Smooth muscle cell (in vitro differentiated cells): ENCODE measurements at regions not wholly inside any gene's neighbourhood (a gene's known extent, or its start where the extent isn't known, plus 50 kb on each side); places are given as distances from the start of the nearest gene placed in this dataset.
"Not testable (repeated sequence)": the region's sequence is repeated elsewhere in the genome, so short reads cannot be mapped to it uniquely, and the experiment has no call there.

ENCODE experiments used
- DNase-seq: peaks from one replicate; lab custom pipeline; 2025; ENCODE audit not compliant: unreplicated experiment; lab: John Stamatoyannopoulos, UW
- H2AFZ ChIP-seq: fragments of 200-600 bp; sonication (generic); 2 replicates; pipeline ENCODE4 v1.6.0; 2016; ENCODE audit warnings: antibody characterized with exemption, low read depth, mild to moderate bottlenecking
- H3F3A ChIP-seq: fragments of 200-600 bp; sonication (generic); 2 replicates; pipeline ENCODE4 v1.6.0; 2017; ENCODE audit warnings: antibody characterized with exemption, low read depth
- H3K27ac ChIP-seq: fragments of 200-600 bp; sonication (generic); 2 replicates; pipeline ENCODE4 v1.5.1; 2016; ENCODE audit warnings: low read depth, mild to moderate bottlenecking
- H3K27me3 ChIP-seq: fragments of 200-600 bp; sonication (generic); 2 replicates; pipeline ENCODE4 v1.6.1; 2016; ENCODE audit warnings: low read depth, mild to moderate bottlenecking
- H3K36me3 ChIP-seq: fragments of 200-600 bp; sonication (generic); 2 replicates; pipeline ENCODE4 v1.5.1; 2016; ENCODE audit warnings: low read depth
- H3K4me1 ChIP-seq: fragments of 200-600 bp; sonication (generic); 2 replicates; pipeline ENCODE4 v1.5.1; 2016; ENCODE audit warnings: low read depth
- H3K4me2 ChIP-seq: fragments of 200-600 bp; sonication (generic); 2 replicates; pipeline ENCODE4 v1.6.0; 2016; ENCODE audit warnings: mild to moderate bottlenecking
- H3K4me3 ChIP-seq: fragments of 200-600 bp; sonication (generic); 2 replicates; pipeline ENCODE4 v1.5.1; 2016; ENCODE audit warnings: mild to moderate bottlenecking
- H3K79me2 ChIP-seq: fragments of 200-600 bp; sonication (generic); 2 replicates; pipeline ENCODE4 v1.6.0; 2016; ENCODE audit warnings: low read depth, mild to moderate bottlenecking
- H3K9ac ChIP-seq: fragments of 200-600 bp; sonication (generic); 2 replicates; pipeline ENCODE4 v1.6.0; 2016; ENCODE audit warnings: low read depth
- H3K9me3 ChIP-seq: fragments of 200-600 bp; sonication (generic); replicated peaks from 2 replicates; pipeline ENCODE4 v1.5.1; 2016; ENCODE audit warnings: low read depth
- H4K20me1 ChIP-seq: fragments of 200-600 bp; sonication (generic); 2 replicates; pipeline ENCODE4 v1.6.0; 2016; ENCODE audit warnings: low read depth
- CTCF ChIP-seq: fragments of 200-600 bp; sonication (generic); IDR thresholded peaks from 2 replicates; pipeline ENCODE4 v1.5.1; 2017; ENCODE audit warnings: borderline replicate concordance, mild to moderate bottlenecking, antibody characterized with exemption; ENCODE audit not compliant: insufficient read depth, poor library complexity, severe bottlenecking
- WGBS: methylation state at CpG from one replicate; pipeline ENCODE4 v1.1.7; 2016; ENCODE audit warnings: low lambda C conversion rate; 5-methylcytosine and 5-hydroxymethylcytosine counted together

GRCh38 chr14:43792980-43793379 lies 714.1 kb downstream of the FSCB start:
- WGBS, result 87% methylated on average over 3 of the region's 3 CpGs
- H3K4me3 ChIP-seq, result no peak overlapping the region
- H3K9me3 ChIP-seq, result no peaks in the 10 kb centered on the region
- no peak for TF ChIP-seq CTCF
- no peak overlapping the region for H3K9ac ChIP-seq
- H4K20me1 ChIP-seq, result no peaks in the 10 kb centered on the region
- H2AFZ ChIP-seq, result peak overlapping the region; percentile 37
- no peak overlapping the region for H3K27ac ChIP-seq
- H3K4me1 ChIP-seq, result no peaks in the 10 kb centered on the region
- DNase-seq, result no peak
- H3K27me3 ChIP-seq, result no peaks in the 10 kb centered on the region
- H3K4me2 ChIP-seq, result no peak overlapping the region
- no peaks in the 10 kb centered on the region for H3K36me3 ChIP-seq
- H3K79me2 ChIP-seq, result no peaks in the 10 kb centered on the region
- H3F3A ChIP-seq, result no peaks in the 10 kb centered on the region

GRCh38 chr14:43790681-43791080 lies 716.4 kb downstream of the FSCB start:
- no peaks in the 10 kb centered on the region for H3K27me3 ChIP-seq
- H3K9ac ChIP-seq, result no peak overlapping the region
- 66% methylated on average over 4 of the region's 4 CpGs for WGBS
- no peaks in the 10 kb centered on the region for H3K4me1 ChIP-seq
- H3K79me2 ChIP-seq, result no peaks in the 10 kb centered on the region
- TF ChIP-seq CTCF, result no peak
- no peak overlapping the region for H3K4me3 ChIP-seq
- no peak for DNase-seq
- H3K36me3 ChIP-seq, result no peaks in the 10 kb centered on the region
- H3F3A ChIP-seq, result no peaks in the 10 kb centered on the region
- no peaks in the 10 kb centered on the region for H3K9me3 ChIP-seq
- no peaks in the 10 kb centered on the region for H4K20me1 ChIP-seq
- no peak overlapping the region for H3K4me2 ChIP-seq
- H2AFZ ChIP-seq, result no peak overlapping the region
- no peak overlapping the region for H3K27ac ChIP-seq

GRCh38 chr14:43789458-43789857 lies 717.6 kb downstream of the FSCB start:
- Histone ChIP-seq H3K4me2 (no peak overlapping the region), H2AFZ (peak overlapping the region; percentile 20), H3K4me1 (no peaks in the 10 kb centered on the region), H3K9ac (no peak overlapping the region), H3K9me3 (no peaks in the 10 kb centered on the region), H3K79me2 (no peaks in the 10 kb centered on the region), H3F3A (no peaks in the 10 kb centered on the region), H3K36me3 (no peaks in the 10 kb centered on the region), H4K20me1 (no peaks in the 10 kb centered on the region), H3K27me3 (no peaks in the 10 kb centered on the region), H3K4me3 (no peak overlapping the region), H3K27ac (no peak overlapping the region)
- no peak for DNase-seq
- no peak for TF ChIP-seq CTCF
- WGBS, result 79% methylated on average over 2 of the region's 2 CpGs

GRCh38 chr14:43786066-43786762 lies 720.9 kb downstream of the FSCB start:
- H3K4me2 ChIP-seq, result no peak overlapping the region
- TF ChIP-seq CTCF, result no peak
- H3K4me3 ChIP-seq, result no peak overlapping the region
- H3K27ac ChIP-seq, result no peak overlapping the region
- H3K4me1 ChIP-seq, result no peaks in the 10 kb centered on the region
- H4K20me1 ChIP-seq, result no peaks in the 10 kb centered on the region
- no peaks in the 10 kb centered on the region for H3K27me3 ChIP-seq
- H3F3A ChIP-seq, result no peaks in the 10 kb centered on the region
- no peaks in the 10 kb centered on the region for H3K36me3 ChIP-seq
- DNase-seq, result no peak
- H2AFZ ChIP-seq, result no peak overlapping the region
- no peaks in the 10 kb centered on the region for H3K79me2 ChIP-seq
- 87% methylated on average over 13 of the region's 13 CpGs for WGBS
- H3K9ac ChIP-seq, result no peak overlapping the region
- H3K9me3 ChIP-seq, result no peaks in the 10 kb centered on the region

GRCh38 chr14:43784432-43784831 lies 722.7 kb downstream of the FSCB start:
- H3K27ac ChIP-seq, H3K36me3 ChIP-seq, H3K9ac ChIP-seq, H3K4me2 ChIP-seq, H3K4me1 ChIP-seq, H3K79me2 ChIP-seq, H3K9me3 ChIP-seq, H3K27me3 ChIP-seq, H3K4me3 ChIP-seq, H2AFZ ChIP-seq, H3F3A ChIP-seq, H4K20me1 ChIP-seq, DNase-seq: not testable (repeated sequence)
- 99% methylated on average over 10 of the region's 10 CpGs for WGBS
